GM18868 (cell line): ENCODE measurements at regions not wholly inside any gene's neighbourhood (a gene's known extent, or its start where the extent isn't known, plus 50 kb on each side); places are given as distances from the start of the nearest gene placed in this dataset.

Source experiments
- ATAC-seq: cut with Tn5 transposase; IDR thresholded peaks from one replicate; pipeline ENCODE4 v1.9.1; 2021; ENCODE audit warnings: mild to moderate bottlenecking, moderate library complexity; ENCODE audit not compliant: unreplicated experiment

DNA sequence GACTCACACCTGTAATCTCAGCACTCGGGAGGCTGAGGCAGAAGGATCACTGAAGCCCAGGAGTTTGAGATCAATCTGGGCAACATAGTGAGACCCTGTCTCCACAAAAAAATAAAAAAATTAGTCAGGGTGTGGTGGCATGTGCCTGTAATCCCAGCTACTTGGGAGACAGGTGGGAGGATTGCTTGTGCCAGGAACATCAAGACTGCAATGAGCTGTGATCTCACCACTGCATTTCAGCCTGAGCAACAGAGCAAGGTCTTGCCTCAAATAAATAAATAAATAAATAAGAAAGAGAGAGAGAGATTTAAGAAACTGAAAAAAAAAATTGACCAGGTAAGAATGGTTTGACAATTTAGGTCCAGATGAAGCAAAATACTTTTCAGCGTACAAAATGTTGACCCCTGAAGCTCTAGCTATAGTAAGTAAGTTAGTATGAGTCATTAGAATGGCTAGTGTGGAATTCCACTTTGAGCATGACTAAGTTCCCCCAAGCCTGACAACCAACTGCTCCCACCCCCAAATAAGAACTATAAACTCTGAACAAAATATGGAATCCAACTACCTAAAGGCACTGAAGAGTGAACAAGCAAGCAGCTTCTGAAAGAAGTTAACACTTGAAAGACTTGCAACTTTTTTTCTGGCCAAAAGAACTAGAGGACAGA lies 217.8 kb upstream of the TLE4 start:
- ATAC-seq: no peak

DNA sequence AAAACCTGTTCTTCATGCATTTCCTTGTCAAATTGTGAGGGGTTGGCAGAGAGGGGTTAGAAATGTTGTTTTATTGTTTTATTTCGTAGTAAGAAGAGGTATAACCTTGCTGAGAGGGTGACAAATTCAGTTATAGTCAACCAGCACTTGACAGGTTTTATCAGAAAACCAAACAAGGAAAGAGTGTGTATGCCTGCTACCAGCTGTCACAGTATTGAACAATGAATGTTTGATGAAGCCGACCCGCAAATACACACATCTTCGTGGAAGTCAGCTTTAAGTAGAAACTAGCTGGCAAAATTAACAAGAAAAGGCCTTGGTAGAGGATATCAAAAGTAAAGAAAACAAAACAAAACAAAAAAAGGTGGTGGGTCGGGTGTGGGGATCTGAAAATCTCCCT lies 214.6 kb upstream of the TLE4 start:
- ATAC-seq: no peak

DNA sequence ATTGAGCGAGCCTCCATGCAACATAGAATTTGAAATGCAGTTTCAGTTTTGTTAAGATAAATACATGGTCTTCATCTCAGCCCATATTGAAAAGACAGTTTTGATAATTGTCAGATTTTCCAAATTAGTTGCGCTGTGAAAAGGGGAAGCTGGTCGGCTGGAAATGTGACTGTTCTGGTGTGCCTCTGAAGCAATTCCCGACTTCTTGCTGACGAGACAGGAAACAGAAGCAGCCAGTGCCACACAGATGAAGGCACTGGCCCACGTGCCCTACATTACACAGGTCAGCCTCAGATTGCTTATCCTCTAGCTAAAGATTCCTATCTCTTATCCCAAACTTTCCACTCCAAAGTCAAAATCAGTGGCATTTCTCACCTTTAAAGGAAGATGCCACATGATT lies 214.1 kb upstream of the TLE4 start:
- no peak for ATAC-seq

DNA sequence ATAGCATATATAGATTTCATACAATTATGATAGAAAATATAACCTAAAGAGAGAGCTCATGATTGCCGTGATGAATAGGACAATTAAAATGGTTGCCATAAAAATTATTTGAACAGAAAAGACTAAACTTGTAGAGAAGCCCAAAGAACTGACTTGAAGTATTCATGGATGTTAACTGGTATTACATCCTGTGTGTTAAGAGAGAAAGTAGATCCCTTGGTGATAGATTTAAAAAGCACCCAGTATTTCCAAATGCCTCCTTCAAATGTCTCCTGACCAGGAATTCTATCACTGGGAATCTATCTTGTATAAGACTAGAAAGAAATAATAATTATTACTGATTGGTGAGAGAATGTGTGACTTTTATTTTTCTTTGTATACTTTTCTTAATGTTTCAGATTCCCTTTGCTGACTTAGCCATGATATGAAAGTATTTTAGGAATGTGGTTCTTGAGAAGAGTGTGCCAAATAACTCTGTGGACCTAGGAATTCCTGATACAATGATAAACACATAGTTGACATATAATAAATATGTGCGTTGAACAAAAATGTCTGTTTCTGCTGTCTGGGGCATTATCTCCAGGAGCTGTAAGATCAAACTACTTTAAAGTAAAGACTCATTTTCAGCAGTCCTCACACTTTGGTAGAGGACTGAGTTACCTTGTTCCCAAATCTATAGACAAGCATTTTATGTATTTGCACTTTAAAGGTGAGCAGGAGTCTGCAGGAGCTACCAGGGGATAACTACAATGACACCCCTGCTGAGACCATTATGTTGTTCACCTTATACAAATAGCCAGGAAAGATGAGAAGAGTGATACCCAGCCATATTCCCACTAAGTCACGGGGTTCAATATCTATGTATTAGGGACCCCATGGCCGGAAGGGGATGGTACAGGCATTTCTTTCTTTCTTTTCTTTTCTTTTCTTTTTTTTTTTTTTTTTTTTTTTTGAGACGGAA lies 211.1 kb upstream of the TLE4 start:
- no peak for ATAC-seq

DNA sequence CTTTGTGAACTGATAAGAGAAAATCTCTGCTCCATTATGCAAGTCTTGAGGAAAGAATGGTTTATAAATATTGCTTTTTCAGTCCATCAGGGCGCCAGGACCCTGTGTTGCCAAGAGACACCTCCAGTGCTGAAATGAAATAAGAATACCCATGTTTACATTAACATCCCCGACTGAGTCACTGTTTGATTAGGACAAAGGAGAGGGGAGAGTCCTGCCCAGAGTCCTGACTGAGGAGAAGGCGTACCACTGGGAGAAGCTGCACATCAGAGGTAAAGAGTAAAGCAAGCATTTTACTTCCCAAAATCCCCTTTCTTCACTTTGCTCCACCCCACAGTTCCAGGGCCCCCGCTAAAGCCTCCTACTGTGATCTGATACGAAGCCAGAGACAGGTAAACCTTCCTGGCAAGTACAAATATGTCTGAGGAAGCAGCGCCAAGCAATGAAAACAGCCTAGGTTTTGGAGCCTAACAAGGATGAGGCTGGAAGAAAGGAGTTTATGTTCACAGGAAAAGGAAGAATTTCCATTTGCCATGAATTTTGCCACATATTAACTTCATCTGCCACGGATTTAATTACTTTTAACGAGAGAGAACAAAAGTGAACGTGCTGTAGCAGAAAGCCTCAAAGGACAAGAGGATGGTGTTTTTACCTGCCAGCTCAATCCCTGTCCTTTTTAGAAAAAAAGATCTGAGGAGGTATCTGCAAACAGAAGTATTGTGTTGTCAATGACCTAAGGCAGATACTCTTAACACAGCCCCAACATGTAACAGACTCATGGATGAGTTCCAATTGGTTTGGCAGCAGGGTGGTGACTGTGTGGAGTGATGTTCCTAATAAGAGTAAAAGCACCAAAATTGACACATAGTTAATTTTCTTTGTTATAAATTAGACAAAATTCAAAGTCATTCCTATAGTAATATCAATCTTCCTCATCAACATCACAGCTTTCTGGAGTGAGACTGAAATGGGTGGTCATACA lies 209.4 kb upstream of the TLE4 start:
- no peak for ATAC-seq

GRCh38 chr9:79369676-79370075 lies 202.1 kb upstream of the TLE4 start:
- ATAC-seq: no peak

DNA sequence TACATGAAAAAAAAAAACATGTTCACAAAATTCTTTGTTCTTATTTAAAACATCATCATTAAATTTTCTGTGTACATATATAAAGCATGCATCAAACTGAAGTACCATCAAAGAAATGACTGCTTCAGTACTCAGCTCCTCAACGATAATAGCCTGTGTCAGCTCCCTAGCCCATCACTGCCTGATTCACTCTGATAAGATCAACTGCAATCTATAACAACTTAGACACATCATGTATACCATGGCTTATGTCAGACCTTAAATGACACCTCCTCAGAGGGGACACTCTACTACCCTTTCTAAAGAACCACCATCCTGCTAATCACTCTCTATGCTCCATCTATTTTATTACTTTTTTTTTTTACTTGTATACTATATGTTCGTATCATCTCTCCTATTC lies 200.5 kb upstream of the TLE4 start:
- no peak for ATAC-seq

GRCh38 chr9:79371948-79372555 lies 199.7 kb upstream of the TLE4 start:
- no peak for ATAC-seq

GRCh38 chr9:79377339-79377855 lies 194.4 kb upstream of the TLE4 start:
- ATAC-seq: no peak

DNA sequence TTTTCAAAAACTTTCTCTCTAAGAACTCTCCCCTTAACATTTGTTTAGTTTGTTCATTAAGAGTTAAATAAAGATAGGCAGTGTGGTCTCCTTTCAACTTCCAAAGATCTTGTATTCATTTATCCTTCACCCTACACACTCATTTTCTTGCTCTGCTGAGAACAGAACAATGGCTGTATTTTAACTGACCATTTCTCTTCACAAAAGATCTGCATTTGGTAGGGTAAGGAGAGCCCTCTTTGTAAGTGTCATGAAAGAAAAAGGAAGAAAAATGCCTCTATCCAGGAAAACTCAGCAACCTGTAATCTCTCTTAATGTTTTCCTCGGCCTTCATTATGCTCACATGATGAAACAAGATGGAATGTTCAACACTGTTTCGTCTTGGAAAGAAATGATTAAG lies 193.7 kb upstream of the TLE4 start:
- no peak for ATAC-seq

- ATAC-seq: no peak
Measured at GRCh38 chr9:79382044-79382443, 189.7 kb upstream of the TLE4 start.

- no peak for ATAC-seq
Measured at GRCh38 chr9:79382458-79382857, 189.3 kb upstream of the TLE4 start.

- ATAC-seq: no peak
Measured at GRCh38 chr9:79383096-79383495, 188.7 kb upstream of the TLE4 start.

- ATAC-seq: no peak
Measured at GRCh38 chr9:79384091-79384490, 187.7 kb upstream of the TLE4 start.

- no peak for ATAC-seq
Measured at GRCh38 chr9:79384501-79384900, 187.3 kb upstream of the TLE4 start.

- ATAC-seq: no peak
Measured at GRCh38 chr9:79387101-79387835, 184.5 kb upstream of the TLE4 start.

DNA sequence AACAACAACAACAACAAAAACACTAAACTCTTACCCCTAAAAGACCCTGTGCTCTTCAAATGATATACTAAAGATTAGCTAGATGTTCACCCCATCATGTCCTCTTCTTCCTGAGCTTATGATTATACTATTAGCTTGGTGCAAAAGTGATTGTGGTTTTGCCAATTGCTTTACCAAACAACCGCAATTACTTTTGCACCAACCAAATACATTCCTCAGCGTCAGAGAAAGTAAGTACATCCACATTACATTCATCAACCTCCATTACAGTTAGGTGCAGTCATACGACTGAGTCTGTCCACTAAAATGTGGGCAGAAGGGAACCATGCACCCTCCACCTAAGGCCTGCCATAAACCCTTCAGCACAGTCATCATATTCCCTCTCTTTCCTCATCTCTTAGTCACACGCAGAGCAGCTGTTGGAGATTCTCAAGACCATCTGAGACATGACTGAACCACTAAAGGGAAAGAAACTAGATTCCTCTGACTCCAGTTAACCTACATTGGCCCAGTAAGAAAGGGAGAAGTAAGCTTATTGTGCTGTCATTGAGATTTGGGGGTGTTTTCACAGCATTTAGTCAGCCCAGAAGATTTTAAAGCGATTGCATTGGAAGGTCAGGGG lies 181.6 kb upstream of the TLE4 start:
- no peak for ATAC-seq

DNA sequence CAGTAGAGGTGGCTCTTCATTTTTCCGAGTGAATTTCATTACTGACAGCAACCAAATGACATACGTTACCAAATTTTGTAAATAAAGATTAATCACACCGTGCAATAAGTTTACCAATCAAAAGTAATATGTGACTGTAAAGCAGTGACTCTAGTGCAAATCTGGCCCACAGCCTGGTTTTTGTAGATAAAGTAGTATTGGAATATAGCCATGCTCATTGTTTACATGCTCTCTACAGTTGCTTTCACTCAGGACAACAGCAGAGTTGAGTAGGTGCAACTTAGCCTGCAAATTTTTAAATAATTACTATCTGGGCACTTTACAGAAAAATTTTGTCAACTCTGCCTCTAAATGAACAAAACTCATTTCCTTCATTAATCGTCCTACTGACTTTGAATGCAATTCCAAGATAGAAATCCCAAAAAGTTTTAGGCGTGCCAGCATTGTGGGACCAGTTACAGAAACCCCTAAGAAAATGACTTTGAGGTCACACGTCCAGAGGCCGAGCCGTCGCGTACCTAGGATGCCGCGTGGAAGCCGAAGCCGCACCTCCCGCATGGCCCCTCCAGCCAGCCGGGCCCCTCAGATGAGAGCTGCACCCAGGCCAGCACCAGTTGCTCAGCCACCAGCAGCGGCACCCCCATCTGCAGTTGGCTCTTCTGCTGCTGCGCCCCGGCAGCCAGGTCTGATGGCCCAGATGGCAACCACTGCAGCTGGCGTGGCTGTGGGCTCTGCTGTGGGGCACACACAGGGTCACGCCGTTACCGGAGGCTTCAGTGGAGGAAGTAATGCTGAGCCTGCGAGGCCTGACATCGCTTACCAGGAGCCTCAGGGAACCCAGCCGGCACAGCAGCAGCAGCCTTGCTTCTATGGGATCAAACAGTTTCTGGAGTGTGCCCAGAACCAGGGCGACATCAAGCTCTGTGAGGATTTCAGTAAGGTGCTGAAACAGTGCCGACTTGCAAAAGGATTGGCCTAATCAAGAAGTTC lies 180.7 kb upstream of the TLE4 start:
- ATAC-seq: no peak
